Left cardiac atrium (tissue), 4 donors: ENCODE measurements at regions not wholly inside any gene's neighbourhood (a gene's known extent, or its start where the extent isn't known, plus 50 kb on each side); places are given as distances from the start of the nearest gene placed in this dataset.
A peak's percentile ranks its signal among the peaks of the same experiment; 100 is the strongest.

ENCODE experiments used
- ATAC-seq, 2 donors: fragments of 200-7000 bp; cut with Tn5 transposase; one replicate each; pipeline ENCODE4 v1.9.1; 2020; ENCODE audit warnings: mild to moderate bottlenecking in 2 of 2, moderate library complexity in 2 of 2
- DNase-seq: peaks from one replicate; pipeline ENCODE4 v3.0.0-alpha.2; 2020
- intact Hi-C, 2 donors: fragments of 100-400 bp; cut with DNase I; formaldehyde crosslinking; loops; one replicate each; pipeline versions ENCODE4 v1.14.1 to v1.15.1; 2022 to 2023
- donor health status: DM: no; HTN: yes; CAD: no.
- donor health status: DM: no; HTN: yes; CAD: no; lungs with severe emphysema.
- donor health status: DM: yes; HTN: yes; CAD: no.
- donor health status: Dilated cardiomyopathy.

- peak; percentile 89 for DNase-seq
- ATAC-seq: peak; percentile 98
- intact Hi-C loops: no loop called here
Measured at GRCh38 chr11:116312570-116313391, 460.0 kb downstream of the BUD13 start.

- DNase-seq: no peak
- intact Hi-C loops: no loop called here
- no peak for ATAC-seq
Measured at GRCh38 chr11:116311206-116311605, 461.6 kb downstream of the BUD13 start.

- intact Hi-C loops: no loop called here
- DNase-seq: no peak
- no peak for ATAC-seq
Measured at GRCh38 chr11:116310698-116311097, 462.1 kb downstream of the BUD13 start.

- intact Hi-C loops: no loop called here
- ATAC-seq (no peak), DNase-seq (no peak)
Measured at GRCh38 chr11:116310226-116310625, 462.6 kb downstream of the BUD13 start.

- DNase-seq (no peak), ATAC-seq (no peak)
- intact Hi-C loops: no loop called here
Measured at GRCh38 chr11:116309446-116309845, 463.3 kb downstream of the BUD13 start.

- intact Hi-C loops: no loop called here
- ATAC-seq (no peak), DNase-seq (no peak)
Measured at GRCh38 chr11:116302756-116303155, 470.0 kb downstream of the BUD13 start.

GRCh38 chr11:116301141-116301540, 471.6 kb downstream of the BUD13 start:
- intact Hi-C loops: no loop called here
- no peak for DNase-seq
- no peak for ATAC-seq

- DNase-seq: no peak
Measured at GRCh38 chr11:116300232-116300631, 472.6 kb downstream of the BUD13 start.

GRCh38 chr11:116294630-116295029, 478.2 kb downstream of the BUD13 start:
- intact Hi-C loops: no loop called here
- ATAC-seq (peak in 1 of 2 donors; percentile 50), DNase-seq (no peak)

More at GRCh38 chr11:116300232-116300631, 472.6 kb downstream of the BUD13 start:
- intact Hi-C loops: no loop called here
- no peak for ATAC-seq

- ATAC-seq (no peak), DNase-seq (no peak)
- intact Hi-C loops: no loop called here
Measured at GRCh38 chr11:116287866-116288265, 484.9 kb downstream of the BUD13 start.

- no peak for DNase-seq
- ATAC-seq: no peak
- intact Hi-C loops: no loop called here
Measured at GRCh38 chr11:116285026-116285425, 487.8 kb downstream of the BUD13 start.

GRCh38 chr11:116283300-116283699, 489.5 kb downstream of the BUD13 start:
- no peak for DNase-seq
- intact Hi-C loops: no loop called here
- ATAC-seq: peak in 1 of 2 donors; percentile 81

GRCh38 chr11:116282481-116282880, 490.3 kb downstream of the BUD13 start:
- DNase-seq: no peak
- ATAC-seq: no peak
- intact Hi-C loops: no loop called here

GRCh38 chr11:116281173-116282160, 491.3 kb downstream of the BUD13 start:
- DNase-seq: no peak
- no peak for ATAC-seq
- intact Hi-C loops: no loop called here

- intact Hi-C loops: loop anchor here (5.0 to 10.0 kb wide), 3 partner anchors 285 to 1507 kb away; no protein-coding TSS in a partner anchor
- DNase-seq (no peak), ATAC-seq (no peak)
Measured at GRCh38 chr11:116279511-116279910, 493.3 kb downstream of the BUD13 start.

GRCh38 chr11:116278076-116278475, 494.7 kb downstream of the BUD13 start:
- intact Hi-C loops: loop anchor here (5.0 to 10.0 kb wide), 3 partner anchors 283 to 1506 kb away; no protein-coding TSS in a partner anchor
- ATAC-seq (no peak), DNase-seq (no peak)

GRCh38 chr11:116276051-116277044, 496.4 kb downstream of the BUD13 start:
- ATAC-seq: peak; percentile 88 to 93
- DNase-seq: peak; percentile 80
- intact Hi-C loops: loop anchor here (2.0 to 10.0 kb wide), 4 partner anchors 282 to 1504 kb away; no protein-coding TSS in a partner anchor

GRCh38 chr11:116275635-116276034, 497.2 kb downstream of the BUD13 start:
- intact Hi-C loops: loop anchor here (2.0 to 10.0 kb wide), 4 partner anchors 281 to 1503 kb away; no protein-coding TSS in a partner anchor
- peak in 1 of 2 donors; percentile 71 for ATAC-seq
- no peak for DNase-seq
